KMS-11 (cell line): ENCODE measurements at regions not wholly inside any gene's neighbourhood (a gene's known extent, or its start where the extent isn't known, plus 50 kb on each side); places are given as distances from the start of the nearest gene placed in this dataset.

ENCODE experiments used
- H2AFZ ChIP-seq: fragments of 200-600 bp; sonication (generic); 2 replicates; pipeline ENCODE4 v1.6.1; 2016; ENCODE audit warnings: antibody characterized with exemption, mixed run types, low read depth
- H3K27ac ChIP-seq: fragments of 200-600 bp; sonication (generic); 2 replicates; pipeline ENCODE4 v1.6.1; 2016; ENCODE audit warnings: mild to moderate bottlenecking, mixed run types
- H3K27me3 ChIP-seq: fragments of 200-600 bp; sonication (generic); 2 replicates; pipeline ENCODE4 v1.6.1; 2017; ENCODE audit warnings: mild to moderate bottlenecking, low read depth, mixed run types, moderate library complexity; ENCODE audit not compliant: insufficient read depth
- H3K36me3 ChIP-seq: fragments of 200-600 bp; sonication (generic); 2 replicates; pipeline ENCODE4 v1.6.1; 2017; ENCODE audit warnings: mild to moderate bottlenecking, mixed run types; ENCODE audit not compliant: insufficient read depth
- H3K4me1 ChIP-seq: fragments of 200-600 bp; sonication (generic); 2 replicates; pipeline ENCODE4 v1.6.1; 2016; ENCODE audit warnings: mild to moderate bottlenecking, low read depth, mixed run types; ENCODE audit not compliant: poor library complexity, severe bottlenecking
- H3K4me2 ChIP-seq: fragments of 200-600 bp; sonication (generic); 2 replicates; pipeline ENCODE4 v1.7.0; 2016; ENCODE audit warnings: mild to moderate bottlenecking, mixed run types
- H3K4me3 ChIP-seq: fragments of 200-600 bp; sonication (generic); IDR thresholded peaks from 2 replicates; pipeline ENCODE4 v1.6.1; 2017; ENCODE audit warnings: low read depth, low read length, mixed read lengths; ENCODE audit not compliant: insufficient read depth
- H3K79me2 ChIP-seq: fragments of 200-600 bp; sonication (generic); 2 replicates; pipeline ENCODE4 v1.6.1; 2016; ENCODE audit warnings: low read depth, mixed run types; ENCODE audit not compliant: insufficient read depth
- H3K9ac ChIP-seq: fragments of 200-600 bp; sonication (generic); 2 replicates; pipeline ENCODE4 v1.6.1; 2016; ENCODE audit warnings: mild to moderate bottlenecking, mixed run types
- H4K20me1 ChIP-seq: fragments of 200-600 bp; sonication (generic); 2 replicates; pipeline ENCODE4 v1.6.1; 2016; ENCODE audit warnings: mild to moderate bottlenecking, mixed run types; ENCODE audit not compliant: insufficient read depth
- TF ChIP-seq, protein P1 (sequence below): fragments of 200-600 bp; sonication (generic); conservative IDR thresholded peaks from 2 replicates; pipeline ENCODE4 v1.6.1; 2017; ENCODE audit warnings: low read depth, mild to moderate bottlenecking, antibody characterized with exemption, low read length, moderate library complexity, mixed read lengths

DNA sequence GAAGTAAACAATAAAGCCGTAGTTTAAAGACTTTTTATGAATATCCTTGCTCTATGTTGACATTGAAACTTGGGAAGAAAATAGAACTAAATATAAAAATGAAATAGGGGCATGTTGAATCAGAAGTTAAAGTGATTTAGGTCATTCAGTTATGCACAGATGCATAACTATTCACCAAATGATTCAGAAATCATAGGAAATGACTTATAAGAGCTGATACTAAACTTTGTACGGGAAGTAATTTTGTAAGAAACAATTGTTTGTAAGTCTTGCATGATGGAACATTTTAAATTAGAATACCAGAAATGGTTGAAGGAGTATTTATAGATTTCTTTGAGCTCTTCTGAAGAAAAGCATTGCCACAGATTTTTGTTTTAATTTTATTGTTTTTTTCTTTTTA, 246.5 kb downstream of the CPE start:
- H4K20me1 ChIP-seq, result no peaks in the 10 kb centered on the region

DNA sequence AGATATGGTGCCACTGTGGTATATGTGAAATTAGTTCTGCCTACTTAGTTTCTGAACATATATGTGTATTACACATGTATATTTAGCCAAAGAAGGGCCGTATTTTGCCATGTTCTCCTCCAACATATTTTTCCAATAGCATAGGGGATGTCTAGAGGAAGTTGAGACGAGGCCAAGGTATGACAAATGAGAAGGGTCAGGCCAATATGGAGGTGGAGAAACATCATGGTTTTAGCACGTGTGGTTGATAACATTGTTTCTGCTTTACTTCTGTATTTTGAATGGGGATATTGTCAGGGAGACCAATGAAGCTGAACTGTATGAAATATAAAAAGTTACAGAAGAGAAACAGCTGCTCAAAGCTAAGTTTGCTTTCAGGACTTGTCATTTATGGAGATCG, 246.7 kb upstream of the TLL1 start:
- Histone ChIP-seq H3K9ac (no peak overlapping the region), H3K4me3 (no peak overlapping the region), H3K36me3 (no peaks in the 10 kb centered on the region), H3K27ac (no peak overlapping the region), H3K4me1 (no peaks in the 10 kb centered on the region), H3K27me3 (no peaks in the 10 kb centered on the region), H3K4me2 (no peak overlapping the region), H2AFZ (no peak overlapping the region), H4K20me1 (no peaks in the 10 kb centered on the region), H3K79me2 (no peaks in the 10 kb centered on the region)
- TF ChIP-seq, protein P1, sequence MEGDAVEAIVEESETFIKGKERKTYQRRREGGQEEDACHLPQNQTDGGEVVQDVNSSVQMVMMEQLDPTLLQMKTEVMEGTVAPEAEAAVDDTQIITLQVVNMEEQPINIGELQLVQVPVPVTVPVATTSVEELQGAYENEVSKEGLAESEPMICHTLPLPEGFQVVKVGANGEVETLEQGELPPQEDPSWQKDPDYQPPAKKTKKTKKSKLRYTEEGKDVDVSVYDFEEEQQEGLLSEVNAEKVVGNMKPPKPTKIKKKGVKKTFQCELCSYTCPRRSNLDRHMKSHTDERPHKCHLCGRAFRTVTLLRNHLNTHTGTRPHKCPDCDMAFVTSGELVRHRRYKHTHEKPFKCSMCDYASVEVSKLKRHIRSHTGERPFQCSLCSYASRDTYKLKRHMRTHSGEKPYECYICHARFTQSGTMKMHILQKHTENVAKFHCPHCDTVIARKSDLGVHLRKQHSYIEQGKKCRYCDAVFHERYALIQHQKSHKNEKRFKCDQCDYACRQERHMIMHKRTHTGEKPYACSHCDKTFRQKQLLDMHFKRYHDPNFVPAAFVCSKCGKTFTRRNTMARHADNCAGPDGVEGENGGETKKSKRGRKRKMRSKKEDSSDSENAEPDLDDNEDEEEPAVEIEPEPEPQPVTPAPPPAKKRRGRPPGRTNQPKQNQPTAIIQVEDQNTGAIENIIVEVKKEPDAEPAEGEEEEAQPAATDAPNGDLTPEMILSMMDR, result no peak

More for the DNA sequence above, 246.5 kb downstream of the CPE start:
- Histone ChIP-seq H3K9ac (no peak overlapping the region), H2AFZ (no peak overlapping the region), H3K36me3 (no peaks in the 10 kb centered on the region), H3K4me3 (no peak overlapping the region), H3K4me1 (no peaks in the 10 kb centered on the region), H3K27ac (no peak overlapping the region), H3K27me3 (no peaks in the 10 kb centered on the region), H3K4me2 (no peak overlapping the region), H3K79me2 (no peaks in the 10 kb centered on the region)
- TF ChIP-seq, protein P1, result no peak

DNA sequence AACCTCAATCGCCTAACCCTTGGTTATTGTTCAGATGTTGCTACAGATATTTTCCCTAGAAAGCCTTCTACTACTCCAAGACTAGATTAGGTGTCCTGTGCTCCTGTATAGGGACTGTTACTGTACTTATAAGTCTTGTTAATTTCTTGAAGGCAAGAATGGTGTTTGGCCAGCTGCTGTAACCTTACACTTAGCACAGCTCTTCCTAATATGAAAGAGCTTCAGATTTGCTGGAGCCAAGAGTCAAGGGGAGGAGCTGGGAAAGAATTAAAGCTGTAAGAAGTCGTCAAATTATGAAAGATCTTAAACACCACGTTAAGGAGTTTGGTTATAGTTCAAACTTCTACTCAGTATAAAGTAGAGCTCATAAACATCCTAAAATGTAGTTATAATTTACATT, 245.9 kb upstream of the TLL1 start:
- no peaks in the 10 kb centered on the region for H3K36me3 ChIP-seq
- H3K4me2 ChIP-seq, result no peak overlapping the region
- no peak overlapping the region for H3K9ac ChIP-seq
- no peak overlapping the region for H2AFZ ChIP-seq
- no peaks in the 10 kb centered on the region for H3K79me2 ChIP-seq
- H3K27ac ChIP-seq, result no peak overlapping the region
- H4K20me1 ChIP-seq, result no peaks in the 10 kb centered on the region
- H3K4me1 ChIP-seq, result peaks cover 6% of the 10 kb centered on the region
- TF ChIP-seq, protein P1, result no peak
- no peak overlapping the region for H3K4me3 ChIP-seq
- H3K27me3 ChIP-seq, result no peaks in the 10 kb centered on the region

DNA sequence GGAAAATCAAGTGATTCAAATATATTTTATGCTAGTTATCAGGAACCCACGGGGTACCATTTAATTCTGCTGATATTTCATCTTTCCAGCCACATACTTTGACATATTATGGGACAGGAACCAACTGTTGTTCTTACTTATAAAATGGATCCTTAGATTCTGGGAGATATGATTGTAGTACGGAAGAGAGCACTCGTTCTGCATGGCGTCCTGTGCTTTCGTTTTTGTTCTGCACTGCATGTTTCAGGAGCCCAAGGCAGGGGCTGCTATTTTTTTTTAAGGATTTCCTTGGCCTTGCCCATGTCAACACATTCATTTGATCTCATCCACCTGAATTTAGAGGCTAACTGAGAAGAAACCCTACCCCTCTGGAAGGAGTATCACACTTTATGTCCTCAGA, 245.5 kb upstream of the TLL1 start:
- H3K4me1 ChIP-seq, result peaks cover 8% of the 10 kb centered on the region
- no peak overlapping the region for H3K27ac ChIP-seq
- H3K4me2 ChIP-seq, result no peak overlapping the region
- H4K20me1 ChIP-seq, result no peaks in the 10 kb centered on the region
- no peak overlapping the region for H3K9ac ChIP-seq
- H3K36me3 ChIP-seq, result no peaks in the 10 kb centered on the region
- H3K27me3 ChIP-seq, result no peaks in the 10 kb centered on the region
- no peaks in the 10 kb centered on the region for H3K79me2 ChIP-seq
- TF ChIP-seq, protein P1, result no peak
- no peak overlapping the region for H3K4me3 ChIP-seq
- H2AFZ ChIP-seq, result no peak overlapping the region

DNA sequence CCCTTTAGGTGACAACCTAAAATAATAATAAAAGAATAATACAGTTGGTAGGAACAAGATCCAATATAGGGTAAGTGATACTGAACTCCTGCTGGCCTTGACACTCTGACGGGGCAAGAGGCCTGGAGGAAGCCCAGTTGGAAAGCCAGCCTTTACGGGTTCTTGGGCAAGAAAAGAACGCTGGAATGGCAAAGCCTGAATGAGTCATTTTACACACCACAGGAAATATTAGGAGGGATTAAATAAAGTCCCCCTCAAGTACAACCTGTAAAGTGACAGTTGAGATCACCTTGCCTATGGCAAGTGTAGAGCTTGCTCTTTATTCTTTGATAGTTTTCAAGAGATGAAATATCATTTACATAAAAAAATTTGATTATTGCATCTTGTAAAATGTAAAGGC, 244.5 kb upstream of the TLL1 start:
- Histone ChIP-seq H3K79me2 (no peaks in the 10 kb centered on the region), H3K27me3 (no peaks in the 10 kb centered on the region), H3K4me3 (no peak overlapping the region), H3K4me2 (no peak overlapping the region), H3K4me1 (peaks cover 18% of the 10 kb centered on the region), H3K9ac (no peak overlapping the region), H2AFZ (no peak overlapping the region), H4K20me1 (no peaks in the 10 kb centered on the region), H3K36me3 (no peaks in the 10 kb centered on the region), H3K27ac (no peak overlapping the region)
- TF ChIP-seq, protein P1, result no peak
